CD14-positive monocyte (primary cell): ENCODE measurements at regions not wholly inside any gene's neighbourhood (a gene's known extent, or its start where the extent isn't known, plus 50 kb on each side); places are given as distances from the start of the nearest gene placed in this dataset.

Source experiments
- DNase-seq, 3 donors: peaks; one replicate each; pipeline ENCODE4 v3.0.0-alpha.2; 2011 to 2022
- H2AFZ ChIP-seq: 2 replicates; pipeline ENCODE4 v1.6.0; 2012; ENCODE audit warnings: mild to moderate bottlenecking, low read depth, low read length, inconsistent platforms; ENCODE audit not compliant: insufficient read depth, poor library complexity, severe bottlenecking
- H3K27ac ChIP-seq, 2 donors: 1 replicate in 1 of 2; 2 replicates in 1 of 2; pipeline ENCODE4 v1.5.1; 2012 to 2013; ENCODE audit warnings: low read length in 2 of 2, control low read depth in 1 of 2, inconsistent platforms in 1 of 2, low read depth in 1 of 2, mild to moderate bottlenecking in 1 of 2
- H3K27me3 ChIP-seq, 2 donors: one replicate each; pipeline versions ENCODE4 v1.6.0 to v1.6.1; 2011 to 2013; ENCODE audit warnings: low read length in 2 of 2; ENCODE audit not compliant: control insufficient read depth in 2 of 2, insufficient read depth in 2 of 2
- H3K36me3 ChIP-seq, 2 donors: replicated peaks in 1 of 2; 1 replicate in 1 of 2; 2 replicates in 1 of 2; pipeline versions ENCODE4 v1.5.1 to v1.6.1; 2012 to 2013; ENCODE audit warnings: low read length in 2 of 2, control low read depth in 1 of 2, inconsistent platforms in 1 of 2, mild to moderate bottlenecking in 1 of 2; ENCODE audit not compliant: insufficient read depth in 2 of 2, control insufficient read depth in 1 of 2
- H3K4me1 ChIP-seq, 2 donors: 1 replicate in 1 of 2; 2 replicates in 1 of 2; pipeline versions ENCODE4 v1.5.1 to v1.6.1; 2012 to 2013; ENCODE audit warnings: low read length in 2 of 2, control low read depth in 1 of 2, inconsistent platforms in 1 of 2, mild to moderate bottlenecking in 1 of 2, moderate library complexity in 1 of 2; ENCODE audit not compliant: insufficient read depth in 2 of 2, control insufficient read depth in 1 of 2
- H3K4me2 ChIP-seq: replicated peaks from 2 replicates; pipeline ENCODE3; 2012; ENCODE audit warnings: low read length, moderate library complexity, mild to moderate bottlenecking; ENCODE audit not compliant: poor library complexity, severe bottlenecking; ENCODE audit errors: extremely low read depth
- H3K4me3 ChIP-seq, 3 experiments: fragments of 200-600 bp in 1 of 3; sonication (generic) in 1 of 3; replicated peaks in 1 of 3; 1 replicate in 2 of 3; 2 replicates in 1 of 3; pipeline ENCODE4 v1.5.1; 2011 to 2013; ENCODE audit warnings: low read length in 3 of 3, mild to moderate bottlenecking in 3 of 3, control low read depth in 2 of 3, low read depth in 2 of 3, inconsistent platforms in 1 of 3, moderate library complexity in 1 of 3
- H3K79me2 ChIP-seq: 2 replicates; pipeline ENCODE4 v1.6.0; 2012; ENCODE audit warnings: mild to moderate bottlenecking, control low read depth, inconsistent platforms, low read length, moderate library complexity; ENCODE audit not compliant: insufficient read depth
- H3K9ac ChIP-seq: 2 replicates; pipeline ENCODE4 v1.6.0; 2017; ENCODE audit warnings: low read length, mild to moderate bottlenecking; ENCODE audit not compliant: insufficient read depth, poor library complexity, severe bottlenecking
- H3K9me3 ChIP-seq, 2 donors: replicated peaks in 1 of 2; 1 replicate in 1 of 2; 2 replicates in 1 of 2; pipeline versions ENCODE4 v1.5.1 to v1.6.1; 2012 to 2013; ENCODE audit warnings: low read length in 2 of 2, control low read depth in 1 of 2; ENCODE audit not compliant: control insufficient read depth in 1 of 2, insufficient read depth in 1 of 2
- H4K20me1 ChIP-seq: 2 replicates; pipeline ENCODE4 v1.6.0; 2012; ENCODE audit warnings: mild to moderate bottlenecking, low read length, control low read depth, moderate library complexity; ENCODE audit not compliant: insufficient read depth
- H3K27ac Mint-ChIP-seq, 7 donors: one replicate each; pipeline ENCODE4 v1.8.0; 2020; ENCODE audit warnings: mild to moderate bottlenecking in 7 of 7, mixed read lengths in 7 of 7, moderate library complexity in 6 of 7, inconsistent platforms in 2 of 7
- H3K27me3 Mint-ChIP-seq, 3 donors: one replicate each; pipeline ENCODE4 v1.8.0; 2021 to 2022; ENCODE audit warnings: low read depth in 3 of 3, mild to moderate bottlenecking in 3 of 3, mixed read lengths in 3 of 3, moderate library complexity in 3 of 3, inconsistent platforms in 1 of 3
- H3K36me3 Mint-ChIP-seq, 2 donors: one replicate each; pipeline ENCODE4 v1.8.0; 2020; ENCODE audit warnings: mixed read lengths in 2 of 2, inconsistent platforms in 1 of 2, mild to moderate bottlenecking in 1 of 2
- H3K4me1 Mint-ChIP-seq: one replicate; pipeline ENCODE4 v1.8.0; 2020; ENCODE audit warnings: mild to moderate bottlenecking, mixed read lengths
- H3K4me3 Mint-ChIP-seq, 2 donors: one replicate each; pipeline ENCODE4 v1.8.0; 2020; ENCODE audit warnings: mild to moderate bottlenecking in 2 of 2, mixed read lengths in 2 of 2, moderate library complexity in 1 of 2
- H3K9me3 Mint-ChIP-seq, 7 donors: one replicate each; pipeline ENCODE4 v1.8.0; 2020 to 2022; ENCODE audit warnings: mixed read lengths in 7 of 7, mild to moderate bottlenecking in 6 of 7, moderate library complexity in 6 of 7, inconsistent platforms in 2 of 7
- WGBS: methylation state at CpG from one replicate; pipeline ENCODE4 v1.1.5; 2013; ENCODE audit warnings: missing lambda C conversion rate; ENCODE audit not compliant: insufficient coverage; 5-methylcytosine and 5-hydroxymethylcytosine counted together
- intact Hi-C, 2 donors: fragments of 100-400 bp; cut with micrococcal nuclease; formaldehyde crosslinking; loops; one replicate each; pipeline versions ENCODE4 v1.15.0 to v1.15.1; 2023
- TF ChIP-seq, protein P1 (sequence below): fragments of 200-600 bp; IDR thresholded peaks from one replicate; pipeline ENCODE4 v1.8.0; 2022; ENCODE audit warnings: antibody characterized with exemption, mild to moderate bottlenecking

DNA sequence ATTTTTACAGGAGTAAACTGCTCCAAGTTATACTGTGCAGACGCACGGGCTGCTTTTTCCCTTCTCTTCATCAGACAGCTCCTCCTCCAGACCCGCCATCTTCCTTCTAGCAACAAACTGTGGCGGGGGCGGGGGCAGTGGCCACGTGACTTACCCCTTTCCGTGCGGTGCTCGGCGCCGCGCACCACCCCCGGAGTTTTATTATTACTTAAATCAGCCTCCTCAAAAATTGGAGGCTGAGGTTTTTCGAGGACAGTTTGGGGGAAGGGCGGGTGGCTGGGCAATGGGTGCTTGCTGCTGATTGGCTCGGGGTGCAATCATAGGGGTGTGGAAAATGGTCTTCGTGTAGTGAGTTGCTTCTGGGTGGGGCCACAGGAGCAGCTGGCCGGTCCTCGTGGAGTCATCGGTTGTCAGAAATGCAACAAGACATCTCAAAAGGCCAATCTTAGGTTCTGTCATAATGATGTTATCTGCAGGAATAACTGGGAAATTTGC is 77.1 kb upstream of the MFGE8 start:
- H3K27me3 ChIP-seq = no peaks in the 10 kb centered on the region
- H3K4me2 ChIP-seq = no peak overlapping the region
- 99% methylated on average over 11 of the region's 20 CpGs for WGBS
- H3K9me3 ChIP-seq = no peaks in the 10 kb centered on the region
- H3K36me3 Mint-ChIP-seq = no peaks in the 10 kb centered on the region
- TF ChIP-seq, protein P1, sequence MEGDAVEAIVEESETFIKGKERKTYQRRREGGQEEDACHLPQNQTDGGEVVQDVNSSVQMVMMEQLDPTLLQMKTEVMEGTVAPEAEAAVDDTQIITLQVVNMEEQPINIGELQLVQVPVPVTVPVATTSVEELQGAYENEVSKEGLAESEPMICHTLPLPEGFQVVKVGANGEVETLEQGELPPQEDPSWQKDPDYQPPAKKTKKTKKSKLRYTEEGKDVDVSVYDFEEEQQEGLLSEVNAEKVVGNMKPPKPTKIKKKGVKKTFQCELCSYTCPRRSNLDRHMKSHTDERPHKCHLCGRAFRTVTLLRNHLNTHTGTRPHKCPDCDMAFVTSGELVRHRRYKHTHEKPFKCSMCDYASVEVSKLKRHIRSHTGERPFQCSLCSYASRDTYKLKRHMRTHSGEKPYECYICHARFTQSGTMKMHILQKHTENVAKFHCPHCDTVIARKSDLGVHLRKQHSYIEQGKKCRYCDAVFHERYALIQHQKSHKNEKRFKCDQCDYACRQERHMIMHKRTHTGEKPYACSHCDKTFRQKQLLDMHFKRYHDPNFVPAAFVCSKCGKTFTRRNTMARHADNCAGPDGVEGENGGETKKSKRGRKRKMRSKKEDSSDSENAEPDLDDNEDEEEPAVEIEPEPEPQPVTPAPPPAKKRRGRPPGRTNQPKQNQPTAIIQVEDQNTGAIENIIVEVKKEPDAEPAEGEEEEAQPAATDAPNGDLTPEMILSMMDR = no peak
- DNase-seq = no peak
- intact Hi-C loops = no loop called here
- no peaks in the 10 kb centered on the region for H3K4me1 ChIP-seq
- no peak overlapping the region for H2AFZ ChIP-seq
- no peaks in the 10 kb centered on the region for H3K36me3 ChIP-seq
- no peak overlapping the region for H3K27ac Mint-ChIP-seq
- H3K4me3 ChIP-seq = no peak overlapping the region
- H3K4me3 Mint-ChIP-seq = no peak overlapping the region
- H3K27me3 Mint-ChIP-seq = peaks cover 1 to 6% (median 3%) of the 10 kb centered on the region in 3 donors
- no peak overlapping the region for H3K9ac ChIP-seq
- no peaks in the 10 kb centered on the region for H3K79me2 ChIP-seq
- no peaks in the 10 kb centered on the region for H4K20me1 ChIP-seq
- H3K9me3 Mint-ChIP-seq = peaks cover 0 to 2% (median 0%) of the 10 kb centered on the region in 7 donors
- no peaks in the 10 kb centered on the region for H3K4me1 Mint-ChIP-seq
- no peak overlapping the region for H3K27ac ChIP-seq

DNA sequence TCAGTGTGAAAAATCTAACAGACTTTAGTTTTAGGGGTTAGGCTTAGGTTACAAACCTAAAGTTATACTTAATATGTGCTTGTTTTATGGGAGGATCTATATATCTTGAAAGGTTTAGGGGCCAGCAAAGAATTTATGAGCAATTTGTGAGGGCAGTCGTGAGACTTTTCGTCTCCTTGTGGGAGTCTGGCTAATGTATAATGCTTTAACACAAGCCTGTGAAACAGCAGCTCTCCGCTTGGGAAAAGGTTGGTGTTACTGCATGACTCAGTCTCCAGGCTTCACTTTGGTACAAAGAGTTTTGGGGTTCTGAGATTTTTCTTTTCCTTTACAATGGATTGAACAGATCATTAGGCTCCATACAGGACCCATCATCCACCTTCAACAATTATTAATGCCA is 79.0 kb upstream of the MFGE8 start:
- Mint-ChIP-seq H3K27me3 (peaks cover 1 to 8% (median 3%) of the 10 kb centered on the region in 3 donors), H3K4me3 (no peak overlapping the region), H3K4me1 (no peaks in the 10 kb centered on the region), H3K27ac (peak overlapping the region in 1 of 7 donors; percentile 1), H3K36me3 (no peaks in the 10 kb centered on the region), H3K9me3 (peaks cover 0 to 2% (median 0%) of the 10 kb centered on the region in 7 donors)
- Histone ChIP-seq H3K4me2 (no peak overlapping the region), H3K4me3 (no peak overlapping the region), H3K9ac (no peak overlapping the region), H2AFZ (no peak overlapping the region), H3K27ac (no peak overlapping the region), H3K9me3 (no peaks in the 10 kb centered on the region), H4K20me1 (no peaks in the 10 kb centered on the region), H3K4me1 (no peaks in the 10 kb centered on the region), H3K27me3 (no peaks in the 10 kb centered on the region), H3K36me3 (no peaks in the 10 kb centered on the region), H3K79me2 (no peaks in the 10 kb centered on the region)
- intact Hi-C loops = no loop called here
- 100% methylated on average over 2 of the region's 3 CpGs for WGBS
- TF ChIP-seq, protein P1 = no peak
- DNase-seq = no peak
